T follicular helper cell (primary cell): ENCODE measurements at regions not wholly inside any gene's neighbourhood (a gene's known extent, or its start where the extent isn't known, plus 50 kb on each side); places are given as distances from the start of the nearest gene placed in this dataset.

Experiments used
- DNase-seq: peaks from one replicate; pipeline ENCODE4 v3.0.0-alpha.2; 2020; ENCODE audit warnings: low read depth

GRCh38 chr3:110530902-110531301, 540.7 kb upstream of the NECTIN3 start:
- no peak for DNase-seq

- DNase-seq: no peak
These were observed 538.5 kb upstream of the NECTIN3 start for GRCh38 chr3:110533089-110533488.

GRCh38 chr3:110542552-110543150, 529.0 kb upstream of the NECTIN3 start:
- DNase-seq: no peak

- DNase-seq: no peak
These were observed 526.9 kb upstream of the NECTIN3 start for GRCh38 chr3:110544730-110545129.

DNA sequence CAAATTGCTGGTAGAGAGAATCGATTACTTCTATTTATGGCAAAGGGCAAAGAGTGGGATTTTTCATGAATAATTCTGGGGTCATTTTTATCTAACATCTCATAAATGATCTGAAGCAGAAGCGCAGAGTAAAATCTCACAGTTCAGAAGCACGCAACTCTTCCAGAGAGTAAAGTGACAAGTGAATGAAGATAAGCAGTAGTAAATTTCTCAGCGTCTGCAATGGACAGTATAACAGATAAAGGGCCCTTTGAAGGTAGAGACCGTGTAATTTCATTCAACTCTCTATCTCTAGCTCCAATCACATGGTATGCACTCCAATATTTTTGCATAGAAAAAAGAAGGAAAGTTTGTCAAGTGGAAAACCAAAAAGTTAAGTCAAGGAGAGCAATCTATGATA, 521.1 kb upstream of the NECTIN3 start:
- no peak for DNase-seq

DNA sequence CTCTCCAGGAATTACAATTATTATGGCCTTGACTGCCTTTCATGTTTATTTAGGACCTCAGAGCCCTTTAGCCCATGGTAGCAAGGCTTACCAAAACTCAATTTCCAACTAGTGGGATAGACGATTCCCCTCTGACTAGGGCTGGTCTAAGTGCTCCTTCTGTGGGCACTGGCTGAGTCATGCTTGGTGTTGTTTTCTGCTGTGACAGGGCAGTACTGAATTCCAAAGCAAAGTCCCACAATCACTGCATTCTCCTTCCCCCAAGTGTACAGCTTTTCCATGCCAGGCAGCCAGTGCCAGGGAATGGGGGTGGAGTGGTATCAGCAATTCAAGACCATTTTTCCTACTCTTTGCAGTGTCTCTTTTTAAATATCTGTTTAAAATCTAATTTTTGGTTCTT, 509.0 kb upstream of the NECTIN3 start:
- DNase-seq: no peak

DNA sequence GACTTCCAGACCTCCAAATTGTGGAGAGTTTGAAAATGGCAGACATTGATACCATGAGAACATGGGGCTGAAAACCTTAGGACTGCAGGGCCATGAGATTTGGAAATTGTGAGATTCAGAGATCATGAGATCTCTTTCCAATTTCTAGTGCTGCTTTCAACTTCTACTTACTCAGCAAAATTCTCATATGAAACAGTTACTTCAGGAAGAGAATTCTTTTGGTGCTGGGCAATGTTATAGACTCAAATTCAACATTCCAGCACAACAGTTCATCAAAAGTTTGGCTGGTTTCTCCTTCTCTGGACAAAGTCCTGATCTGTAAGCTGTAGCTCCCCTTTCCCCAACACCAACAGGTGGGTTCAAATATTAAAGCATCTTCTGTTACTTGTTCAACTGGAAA, 506.9 kb upstream of the NECTIN3 start:
- DNase-seq: no peak

DNA sequence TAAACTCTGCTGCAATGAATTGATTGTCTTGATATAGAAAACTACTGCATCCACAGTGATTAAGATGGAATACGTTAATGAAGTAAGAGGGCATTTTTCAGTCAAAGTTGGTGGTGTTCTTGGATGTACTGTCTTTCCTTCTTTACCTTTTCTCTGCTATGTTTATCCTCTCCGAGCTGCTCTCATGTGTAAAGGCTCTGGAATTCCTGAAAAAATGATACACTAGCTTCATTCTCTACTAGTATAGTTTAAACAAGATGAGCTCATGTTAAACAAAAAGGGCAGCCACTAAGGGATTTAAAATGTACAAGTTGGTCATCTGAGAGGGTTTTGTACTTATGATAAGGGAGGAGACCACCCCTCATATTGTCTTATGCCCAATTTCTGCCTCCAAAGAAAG, 504.6 kb upstream of the NECTIN3 start:
- no peak for DNase-seq

- DNase-seq: no peak
These were observed 503.4 kb upstream of the NECTIN3 start for GRCh38 chr3:110568246-110568645.

DNA sequence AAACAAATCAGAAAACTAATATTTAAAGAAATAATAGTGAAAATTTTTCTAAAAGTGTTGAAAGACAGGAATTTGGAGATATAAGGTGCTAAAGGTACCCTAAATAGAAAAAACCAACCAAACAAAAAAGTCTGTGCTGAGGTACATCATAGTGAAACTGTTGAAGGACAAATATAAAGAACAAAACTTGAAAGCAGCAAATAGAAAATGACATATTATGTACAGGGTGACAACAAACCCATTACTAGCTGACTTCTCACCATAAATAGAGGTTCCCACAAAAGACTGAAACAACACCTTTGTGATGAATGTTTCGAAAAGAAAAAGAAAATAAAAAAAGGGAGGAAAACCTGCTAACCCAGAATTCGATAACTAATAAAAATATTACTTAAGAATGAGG, 502.5 kb upstream of the NECTIN3 start:
- DNase-seq: no peak

- no peak for DNase-seq
These were observed 495.9 kb upstream of the NECTIN3 start for GRCh38 chr3:110575702-110576101.

GRCh38 chr3:110576960-110577359, 494.7 kb upstream of the NECTIN3 start:
- no peak for DNase-seq

DNA sequence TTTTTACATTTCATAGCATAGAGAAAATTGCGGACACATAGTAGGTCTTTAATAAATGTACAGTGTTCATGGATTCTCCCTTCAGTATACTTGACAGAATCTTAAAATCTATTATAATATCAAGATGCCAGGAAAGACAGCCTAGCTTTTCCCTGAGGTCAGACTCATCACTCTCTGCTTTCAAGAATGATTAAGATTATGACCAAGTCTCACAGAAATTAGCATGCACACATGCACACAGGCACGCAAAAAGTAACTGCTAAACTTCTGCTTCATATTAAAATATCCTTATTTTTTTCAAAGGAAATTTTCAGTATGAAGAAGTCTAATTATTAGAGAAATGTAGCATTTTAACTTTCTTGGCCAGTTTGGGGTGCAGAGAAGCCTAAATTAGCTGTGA, 493.8 kb upstream of the NECTIN3 start:
- no peak for DNase-seq

- no peak for DNase-seq
These were observed 491.6 kb upstream of the NECTIN3 start for GRCh38 chr3:110579840-110580550.

DNA sequence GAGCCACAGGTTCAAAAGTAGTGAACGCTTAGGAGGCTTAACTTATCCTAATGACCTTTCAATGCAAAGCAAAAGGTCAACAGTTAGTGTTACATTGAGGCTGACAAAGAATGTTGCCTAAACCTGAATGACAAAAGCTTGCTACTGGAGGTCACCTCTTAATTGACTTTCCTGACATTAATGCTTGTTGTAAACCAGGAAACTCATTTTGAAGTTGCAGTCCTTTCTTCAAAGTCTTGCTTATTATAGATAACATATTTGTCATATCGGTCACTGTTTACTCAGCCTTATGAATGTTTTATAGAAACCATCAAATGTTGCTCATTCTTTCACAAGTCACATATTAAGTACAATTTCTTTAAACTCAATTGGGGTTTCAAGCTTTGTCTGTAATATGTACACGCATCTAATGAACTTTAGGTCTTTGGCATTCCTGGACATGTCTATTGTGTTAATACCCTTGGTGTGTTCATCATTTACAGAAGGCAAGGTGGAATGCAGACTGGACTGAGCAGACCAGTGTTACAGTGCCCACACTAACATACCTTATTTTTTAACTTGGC, 488.2 kb upstream of the NECTIN3 start:
- no peak for DNase-seq

DNA sequence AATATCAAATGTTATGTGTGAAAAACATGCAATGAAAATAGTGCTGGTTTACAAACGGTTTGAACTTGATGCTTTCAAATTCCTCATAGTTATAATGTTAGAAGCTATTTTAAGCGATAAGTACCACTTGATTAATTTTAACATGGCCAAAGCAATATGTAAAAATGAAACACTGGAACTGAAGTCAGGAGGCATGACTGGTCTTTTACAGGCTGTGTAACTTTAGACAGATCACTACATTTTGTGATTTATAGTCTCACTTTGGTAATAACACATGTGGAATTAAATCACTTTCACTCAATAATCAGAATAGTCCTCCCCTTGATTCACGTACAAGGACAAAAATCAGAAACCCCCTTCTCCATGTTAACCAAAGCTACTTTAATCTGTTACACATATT, 482.7 kb upstream of the NECTIN3 start:
- no peak for DNase-seq

DNA sequence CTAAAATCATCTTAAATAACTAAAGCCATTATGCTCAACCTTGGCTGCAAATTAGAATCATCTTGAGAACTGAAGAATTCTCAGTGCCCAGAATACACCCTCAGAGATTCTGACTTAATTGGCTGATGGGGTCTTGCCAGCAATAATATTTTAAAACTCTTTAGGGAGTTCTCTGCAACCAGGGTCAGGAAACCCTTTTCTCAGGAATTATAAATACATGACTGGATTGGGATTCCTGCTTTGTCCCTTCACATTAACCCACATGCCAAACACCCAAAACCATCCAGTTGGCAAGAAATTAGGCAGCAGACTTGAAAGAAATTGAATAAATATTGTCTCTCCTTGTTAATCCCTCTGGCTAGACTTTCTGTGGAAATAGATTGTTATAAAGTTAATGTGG, 482.3 kb upstream of the NECTIN3 start:
- DNase-seq: no peak

- DNase-seq: no peak
These were observed 477.9 kb upstream of the NECTIN3 start for GRCh38 chr3:110593749-110594148.

- DNase-seq: no peak
These were observed 472.6 kb upstream of the NECTIN3 start for GRCh38 chr3:110598847-110599490.

GRCh38 chr3:110608566-110608965, 463.1 kb upstream of the NECTIN3 start:
- no peak for DNase-seq

DNA sequence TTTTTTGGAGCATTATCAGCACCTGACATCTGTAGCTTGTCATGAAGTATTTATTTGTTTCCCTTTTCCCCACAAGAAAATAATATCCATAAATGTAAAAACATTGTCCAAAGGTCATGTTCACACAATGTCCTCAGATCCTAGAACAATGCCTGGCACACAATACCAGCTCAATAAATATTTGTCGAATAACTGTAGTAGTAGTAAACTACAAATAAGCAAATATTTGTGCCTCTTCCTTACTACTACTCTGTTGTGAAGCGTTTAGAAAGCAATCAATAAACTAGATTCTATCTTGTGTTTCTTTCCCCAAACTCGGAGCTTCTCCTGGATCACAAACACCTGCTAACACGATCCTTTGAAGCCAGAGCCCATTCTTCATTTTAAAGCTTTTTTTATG, 459.6 kb upstream of the NECTIN3 start:
- no peak for DNase-seq

GRCh38 chr3:110614186-110614585, 457.4 kb upstream of the NECTIN3 start:
- DNase-seq: no peak

GRCh38 chr3:110615454-110615853, 456.2 kb upstream of the NECTIN3 start:
- DNase-seq: no peak
